ENCODE measurements at regions not wholly inside any gene's neighbourhood (a gene's known extent, or its start where the extent isn't known, plus 50 kb on each side); places are given as distances from the start of the nearest gene placed in this dataset.
A peak's percentile ranks its signal among the peaks of the same experiment; 100 is the strongest.

GRCh38 chr5:114977979-114978573, 191.6 kb downstream of the TRIM36 start:
- H3K9me3 ChIP-seq, result no peaks in the 10 kb centered on the region
- 75 to 89% methylated on average over 4 of the region's 4 CpGs for WGBS, 2 donors
- ATAC-seq (ENCODE audit: low FRiP score in 2 of 2), result no peak
- no peaks in the 10 kb centered on the region for H3K36me3 ChIP-seq
- H3K27me3 ChIP-seq, result no peaks in the 10 kb centered on the region
- no peak overlapping the region for H3K4me3 ChIP-seq
- no peaks in the 10 kb centered on the region for H3K4me1 ChIP-seq
- TF ChIP-seq EP300 (IDR thresholded peaks at IDR 0.05) (no peak), POLR2A (IDR thresholded peaks at IDR 0.05) (no peak), POLR2AphosphoS5 (IDR thresholded peaks at IDR 0.05) (no peak)
- TF ChIP-seq, protein P1, sequence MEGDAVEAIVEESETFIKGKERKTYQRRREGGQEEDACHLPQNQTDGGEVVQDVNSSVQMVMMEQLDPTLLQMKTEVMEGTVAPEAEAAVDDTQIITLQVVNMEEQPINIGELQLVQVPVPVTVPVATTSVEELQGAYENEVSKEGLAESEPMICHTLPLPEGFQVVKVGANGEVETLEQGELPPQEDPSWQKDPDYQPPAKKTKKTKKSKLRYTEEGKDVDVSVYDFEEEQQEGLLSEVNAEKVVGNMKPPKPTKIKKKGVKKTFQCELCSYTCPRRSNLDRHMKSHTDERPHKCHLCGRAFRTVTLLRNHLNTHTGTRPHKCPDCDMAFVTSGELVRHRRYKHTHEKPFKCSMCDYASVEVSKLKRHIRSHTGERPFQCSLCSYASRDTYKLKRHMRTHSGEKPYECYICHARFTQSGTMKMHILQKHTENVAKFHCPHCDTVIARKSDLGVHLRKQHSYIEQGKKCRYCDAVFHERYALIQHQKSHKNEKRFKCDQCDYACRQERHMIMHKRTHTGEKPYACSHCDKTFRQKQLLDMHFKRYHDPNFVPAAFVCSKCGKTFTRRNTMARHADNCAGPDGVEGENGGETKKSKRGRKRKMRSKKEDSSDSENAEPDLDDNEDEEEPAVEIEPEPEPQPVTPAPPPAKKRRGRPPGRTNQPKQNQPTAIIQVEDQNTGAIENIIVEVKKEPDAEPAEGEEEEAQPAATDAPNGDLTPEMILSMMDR (IDR thresholded peaks at IDR 0.05), result no peak
- DNase-seq, result no peak
- no peak overlapping the region for H3K27ac ChIP-seq

GRCh38 chr5:114969482-114969881, 200.2 kb downstream of the TRIM36 start:
- Histone ChIP-seq H3K4me3 (no peak overlapping the region), H3K36me3 (no peaks in the 10 kb centered on the region), H3K9me3 (no peaks in the 10 kb centered on the region), H3K27ac (no peak overlapping the region), H3K4me1 (no peaks in the 10 kb centered on the region), H3K27me3 (no peaks in the 10 kb centered on the region)
- TF ChIP-seq, protein P1 (IDR thresholded peaks at IDR 0.05), result no peak
- TF ChIP-seq POLR2AphosphoS5 (IDR thresholded peaks at IDR 0.05) (no peak), EP300 (IDR thresholded peaks at IDR 0.05) (no peak), POLR2A (IDR thresholded peaks at IDR 0.05) (no peak)
- no peak for ATAC-seq (ENCODE audit: low FRiP score in 2 of 2)
- no peak for DNase-seq
- WGBS, 2 donors, result 73 to 86% methylated on average over 1 of the region's 1 CpG

DNA sequence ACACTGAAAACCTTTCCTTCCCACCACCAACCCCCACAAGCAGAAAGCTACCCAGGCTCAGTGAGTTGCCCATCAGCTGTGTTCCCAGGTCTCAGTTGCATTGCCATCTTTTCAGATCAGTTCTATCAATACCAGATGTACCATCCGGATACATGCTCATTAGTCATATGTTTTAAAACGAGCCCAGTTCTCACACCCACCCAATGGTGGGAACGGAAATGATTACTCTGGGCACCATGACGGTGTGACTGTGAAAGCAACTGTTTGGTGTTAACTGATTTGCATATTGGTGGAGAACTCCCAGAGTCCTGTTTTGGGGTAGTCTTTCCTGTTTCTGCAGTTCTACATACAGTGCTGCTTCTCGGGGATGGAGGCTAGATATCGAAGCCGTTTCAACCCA, 212.3 kb downstream of the TRIM36 start:
- no peak for ATAC-seq (ENCODE audit: low FRiP score in 2 of 2)
- no peaks in the 10 kb centered on the region for H3K4me1 ChIP-seq
- whole genome bisulfite sequencing, 2 donors, result 81 to 86% methylated on average over 7 of the region's 7 CpGs

GRCh38 chr5:114953565-114953964, 216.1 kb downstream of the TRIM36 start:
- Histone ChIP-seq H3K9me3 (no peaks in the 10 kb centered on the region), H3K27ac (no peak overlapping the region), H3K27me3 (no peaks in the 10 kb centered on the region), H3K4me1 (no peaks in the 10 kb centered on the region), H3K4me3 (no peak overlapping the region), H3K36me3 (no peaks in the 10 kb centered on the region)
- ATAC-seq (ENCODE audit: low FRiP score in 2 of 2) (peak in 1 of 2 donors; percentile 73), DNase-seq (no peak)
- TF ChIP-seq POLR2A (IDR thresholded peaks at IDR 0.05), result no peak
- no peak for TF ChIP-seq POLR2AphosphoS5 (IDR thresholded peaks at IDR 0.05)
- TF ChIP-seq, protein P1 (IDR thresholded peaks at IDR 0.05), result no peak
- no peak for TF ChIP-seq EP300 (IDR thresholded peaks at IDR 0.05)
- 64 to 68% methylated on average over 2 of the region's 2 CpGs for WGBS, 2 donors

More for the DNA sequence above, 212.3 kb downstream of the TRIM36 start:
- Histone ChIP-seq H3K4me3 (no peak overlapping the region), H3K27me3 (no peaks in the 10 kb centered on the region), H3K27ac (no peak overlapping the region), H3K36me3 (no peaks in the 10 kb centered on the region), H3K9me3 (no peaks in the 10 kb centered on the region)
- TF ChIP-seq, protein P1 (IDR thresholded peaks at IDR 0.05), result no peak
- TF ChIP-seq POLR2A (IDR thresholded peaks at IDR 0.05) (no peak), POLR2AphosphoS5 (IDR thresholded peaks at IDR 0.05) (no peak), EP300 (IDR thresholded peaks at IDR 0.05) (no peak)
- DNase-seq, result no peak

- no peak overlapping the region for H3K27ac ChIP-seq
- DNase-seq, result no peak
- no peaks in the 10 kb centered on the region for H3K9me3 ChIP-seq
- no peak overlapping the region for H3K4me3 ChIP-seq
- WGBS, 2 donors, result 75 to 84% methylated on average over 5 of the region's 5 CpGs
- H3K27me3 ChIP-seq, result no peaks in the 10 kb centered on the region
- no peak for ATAC-seq (ENCODE audit: low FRiP score in 2 of 2)
- TF ChIP-seq POLR2AphosphoS5 (IDR thresholded peaks at IDR 0.05) (no peak), POLR2A (IDR thresholded peaks at IDR 0.05) (no peak), EP300 (IDR thresholded peaks at IDR 0.05) (no peak)
- H3K36me3 ChIP-seq, result no peaks in the 10 kb centered on the region
- no peaks in the 10 kb centered on the region for H3K4me1 ChIP-seq
Observed at GRCh38 chr5:114952876-114953275, 216.8 kb downstream of the TRIM36 start.
